GM06990 (cell line): ENCODE measurements at regions not wholly inside any gene's neighbourhood (a gene's known extent, or its start where the extent isn't known, plus 50 kb on each side); places are given as distances from the start of the nearest gene placed in this dataset.

Source experiments
- DNase-seq: peaks from one replicate; pipeline ENCODE4 v3.0.0-alpha.2; 2011; ENCODE audit not compliant: insufficient read length; ENCODE audit errors: extremely low read depth
- H3K27me3 ChIP-seq: replicated peaks from 2 replicates; pipeline ENCODE4 v1.6.0; 2011; ENCODE audit warnings: low read length; ENCODE audit not compliant: control insufficient read depth, insufficient read depth
- H3K36me3 ChIP-seq: 2 replicates; pipeline ENCODE4 v1.5.1; 2011; ENCODE audit warnings: low read length; ENCODE audit not compliant: control insufficient read depth, insufficient read depth
- H3K4me3 ChIP-seq: replicated peaks from 2 replicates; pipeline ENCODE4 v1.5.1; 2011; ENCODE audit warnings: low read depth, mild to moderate bottlenecking, control low read depth, low read length
- TF ChIP-seq, protein P1 (sequence below): IDR thresholded peaks from 2 replicates; pipeline ENCODE4 v1.5.1; 2011; ENCODE audit warnings: low read length, control low read depth, mild to moderate bottlenecking, inconsistent platforms; ENCODE audit not compliant: insufficient read depth, poor library complexity, severe bottlenecking

DNA sequence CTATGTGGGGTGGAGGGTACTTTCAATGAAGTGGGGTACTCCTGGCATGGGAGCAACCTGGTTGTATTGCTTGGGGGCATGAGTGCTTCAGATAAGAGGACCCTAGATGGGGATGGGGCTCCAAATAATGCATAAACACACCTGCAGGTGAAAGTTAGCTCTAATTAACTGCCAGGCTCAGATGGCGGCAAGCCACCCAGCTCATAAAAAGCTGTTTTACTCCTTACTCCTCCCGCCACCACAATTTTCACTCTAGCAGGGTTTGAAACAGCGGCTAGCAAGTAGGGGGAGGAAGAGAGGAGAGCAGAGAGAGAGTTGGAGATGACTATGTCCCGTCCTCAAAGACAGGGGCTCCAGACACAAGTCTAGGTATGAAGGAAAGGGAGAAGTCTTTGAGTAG, 117.7 kb upstream of the WSCD1 start:
- TF ChIP-seq, protein P1, sequence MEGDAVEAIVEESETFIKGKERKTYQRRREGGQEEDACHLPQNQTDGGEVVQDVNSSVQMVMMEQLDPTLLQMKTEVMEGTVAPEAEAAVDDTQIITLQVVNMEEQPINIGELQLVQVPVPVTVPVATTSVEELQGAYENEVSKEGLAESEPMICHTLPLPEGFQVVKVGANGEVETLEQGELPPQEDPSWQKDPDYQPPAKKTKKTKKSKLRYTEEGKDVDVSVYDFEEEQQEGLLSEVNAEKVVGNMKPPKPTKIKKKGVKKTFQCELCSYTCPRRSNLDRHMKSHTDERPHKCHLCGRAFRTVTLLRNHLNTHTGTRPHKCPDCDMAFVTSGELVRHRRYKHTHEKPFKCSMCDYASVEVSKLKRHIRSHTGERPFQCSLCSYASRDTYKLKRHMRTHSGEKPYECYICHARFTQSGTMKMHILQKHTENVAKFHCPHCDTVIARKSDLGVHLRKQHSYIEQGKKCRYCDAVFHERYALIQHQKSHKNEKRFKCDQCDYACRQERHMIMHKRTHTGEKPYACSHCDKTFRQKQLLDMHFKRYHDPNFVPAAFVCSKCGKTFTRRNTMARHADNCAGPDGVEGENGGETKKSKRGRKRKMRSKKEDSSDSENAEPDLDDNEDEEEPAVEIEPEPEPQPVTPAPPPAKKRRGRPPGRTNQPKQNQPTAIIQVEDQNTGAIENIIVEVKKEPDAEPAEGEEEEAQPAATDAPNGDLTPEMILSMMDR = no peak
- no peaks in the 10 kb centered on the region for H3K36me3 ChIP-seq
- no peaks in the 10 kb centered on the region for H3K27me3 ChIP-seq
- DNase-seq = no peak
- no peak overlapping the region for H3K4me3 ChIP-seq

DNA sequence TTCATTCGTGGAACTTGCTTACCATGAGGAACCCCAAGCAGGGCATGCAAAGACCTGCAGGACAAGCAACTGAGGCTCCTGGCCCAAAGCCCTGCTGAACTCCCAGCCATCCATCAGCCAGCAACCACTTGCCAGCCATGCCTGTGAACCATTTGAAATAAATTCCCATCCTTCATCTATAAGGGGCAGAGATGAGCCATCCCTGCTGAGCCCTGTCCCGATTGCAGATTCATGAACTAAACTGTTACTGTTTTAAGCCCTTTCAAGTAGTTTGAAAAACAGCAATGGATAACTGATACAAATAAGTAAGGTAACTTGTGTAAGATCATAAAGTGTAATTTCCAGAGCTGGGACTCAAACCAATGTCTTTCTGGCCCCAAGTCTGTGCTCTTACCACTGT, 114.4 kb upstream of the WSCD1 start:
- Histone ChIP-seq H3K36me3 (no peaks in the 10 kb centered on the region), H3K27me3 (no peaks in the 10 kb centered on the region), H3K4me3 (no peak overlapping the region)
- TF ChIP-seq, protein P1 = no peak
- no peak for DNase-seq

DNA sequence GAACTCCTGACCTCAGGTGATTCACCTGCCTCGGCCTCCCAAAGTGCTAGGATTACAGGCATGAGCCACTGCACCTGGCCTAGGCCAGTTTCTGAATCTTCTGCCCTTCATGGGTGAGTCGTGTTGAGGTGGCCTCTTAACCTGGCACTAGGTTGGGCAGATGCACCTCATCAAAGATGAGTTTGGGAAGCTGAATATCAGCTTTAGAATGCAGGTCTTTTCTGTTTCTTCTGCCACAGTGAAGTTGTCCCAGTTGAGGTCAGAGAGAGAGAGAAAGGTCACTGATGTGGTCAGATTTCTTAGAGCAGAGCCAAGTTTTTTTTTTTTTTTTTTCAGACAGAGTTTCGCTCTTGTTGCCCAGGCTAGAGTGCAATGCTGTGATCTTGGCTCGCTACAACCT, 111.3 kb upstream of the WSCD1 start:
- H3K36me3 ChIP-seq = no peaks in the 10 kb centered on the region
- no peak for DNase-seq
- H3K27me3 ChIP-seq = no peaks in the 10 kb centered on the region
- TF ChIP-seq, protein P1 = no peak
- H3K4me3 ChIP-seq = no peak overlapping the region

DNA sequence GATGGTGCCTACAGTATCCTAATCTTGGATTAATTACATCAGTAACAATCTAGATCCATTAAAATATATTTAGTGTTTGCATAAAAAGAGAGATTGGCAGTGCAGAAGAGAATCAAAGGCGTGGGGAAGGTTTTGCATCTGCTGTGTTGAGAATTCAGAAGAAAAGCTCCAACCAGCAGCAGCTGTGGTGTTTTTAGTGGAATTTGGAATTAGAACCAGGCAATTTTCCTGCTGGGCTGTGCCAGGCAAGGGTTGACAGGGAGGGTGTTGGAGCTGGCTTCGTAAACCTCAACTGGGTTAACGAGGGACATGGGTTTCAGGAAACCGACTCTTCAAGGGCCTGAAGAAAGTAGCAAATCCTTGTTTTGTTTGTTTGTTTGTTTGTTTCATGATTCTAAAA, 107.8 kb upstream of the WSCD1 start:
- Histone ChIP-seq H3K4me3 (no peak overlapping the region), H3K27me3 (no peaks in the 10 kb centered on the region), H3K36me3 (no peaks in the 10 kb centered on the region)
- TF ChIP-seq, protein P1 = no peak
- DNase-seq = no peak

DNA sequence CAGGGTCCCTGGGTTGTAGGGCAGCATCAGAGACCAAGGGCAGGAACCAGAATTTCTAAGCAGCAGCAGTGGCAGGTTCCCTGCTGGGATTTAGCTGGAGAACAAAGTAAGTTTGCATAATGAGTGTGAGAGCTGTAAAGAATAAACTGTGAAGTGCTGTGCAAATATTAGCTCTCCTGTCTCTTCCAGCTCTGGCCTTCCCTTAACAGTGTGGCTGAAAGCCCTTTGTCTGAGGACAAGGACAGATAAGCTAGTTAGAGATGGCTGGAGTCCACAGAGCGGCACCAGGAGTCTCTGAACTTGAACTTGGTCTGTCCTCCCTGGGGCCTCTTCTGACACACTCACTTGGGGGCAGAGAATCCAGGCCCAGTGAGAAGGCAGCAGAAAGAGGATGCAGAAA, 98.2 kb upstream of the WSCD1 start:
- Histone ChIP-seq H3K27me3 (no peaks in the 10 kb centered on the region), H3K4me3 (no peak overlapping the region), H3K36me3 (no peaks in the 10 kb centered on the region)
- TF ChIP-seq, protein P1 = no peak
- no peak for DNase-seq

DNA sequence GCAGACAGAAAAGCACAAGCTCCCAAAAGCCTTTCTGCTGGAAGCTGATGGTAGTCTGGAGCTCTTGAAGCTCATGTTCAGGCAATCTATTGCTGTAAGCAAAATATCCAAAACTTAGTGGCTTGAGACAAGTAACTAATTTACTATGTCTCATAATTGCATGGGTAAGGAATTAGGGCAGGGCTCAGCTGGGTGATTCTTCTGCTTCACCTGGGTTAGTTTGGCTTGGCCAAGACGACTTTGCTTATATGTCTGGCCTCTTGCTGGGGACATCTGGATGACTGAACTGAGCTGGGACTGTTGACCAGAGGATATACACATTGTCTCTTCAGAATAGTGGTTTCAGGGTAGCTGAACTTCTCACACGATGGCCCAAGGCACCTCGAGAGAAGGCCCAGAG, 96.8 kb upstream of the WSCD1 start:
- no peaks in the 10 kb centered on the region for H3K36me3 ChIP-seq
- TF ChIP-seq, protein P1 = no peak
- H3K27me3 ChIP-seq = peaks cover 2% of the 10 kb centered on the region; the same call in 1 of the 2 replicates
- H3K4me3 ChIP-seq = no peak overlapping the region
- DNase-seq = no peak
